Stimulated activated CD4-positive, alpha-beta T cell treated with anti-CD3 and anti-CD28 coated beads, Interleukin-4, amount 100 ng/mL, for 24 hours (primary cell): ENCODE measurements at regions not wholly inside any gene's neighbourhood (a gene's known extent, or its start where the extent isn't known, plus 50 kb on each side); places are given as distances from the start of the nearest gene placed in this dataset.
"Not testable (repeated sequence)": the region's sequence is repeated elsewhere in the genome, so short reads cannot be mapped to it uniquely, and the experiment has no call there.

Experiments
- DNase-seq: peaks from one replicate; pipeline ENCODE4 v3.0.0-alpha.2; 2020

DNA sequence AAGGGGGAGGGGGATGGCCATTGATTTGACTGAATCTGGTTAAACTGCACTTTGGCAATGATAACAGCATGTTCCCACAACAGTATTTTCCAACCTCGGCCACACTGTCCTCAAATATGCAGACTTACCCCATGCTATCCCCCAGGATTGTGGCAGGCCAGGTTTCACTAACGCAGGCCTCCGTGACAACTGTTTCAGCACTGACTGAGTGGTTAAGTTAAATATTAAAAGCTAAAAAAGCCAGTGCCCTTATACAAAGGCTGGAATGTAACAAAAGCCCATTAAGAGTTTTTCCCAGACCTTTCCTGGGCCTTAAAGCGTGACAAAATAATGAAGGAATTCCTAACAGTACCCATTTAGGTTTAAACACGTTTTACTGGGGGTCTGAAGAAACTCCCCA, 202.9 kb downstream of the USP25 start:
- DNase-seq: no peak

DNA sequence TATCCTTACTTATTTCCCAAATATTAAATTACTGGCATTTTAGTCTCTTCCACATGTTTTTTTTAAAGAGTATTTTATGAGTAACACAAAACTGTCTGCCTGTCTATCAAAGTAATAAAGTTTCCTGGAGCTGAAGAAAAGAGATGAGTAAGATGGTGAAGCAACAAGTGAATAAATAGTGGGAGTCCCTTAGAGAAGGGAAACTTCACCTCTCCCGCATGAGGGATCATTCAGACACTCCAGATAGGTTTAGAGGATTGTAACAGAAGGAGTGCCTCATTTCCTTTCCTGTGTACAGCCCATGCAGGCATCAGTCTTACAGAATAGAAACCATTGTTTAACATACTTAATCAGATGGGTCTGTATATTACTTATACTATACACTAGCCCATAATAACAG, 205.7 kb downstream of the USP25 start:
- no peak for DNase-seq

DNA sequence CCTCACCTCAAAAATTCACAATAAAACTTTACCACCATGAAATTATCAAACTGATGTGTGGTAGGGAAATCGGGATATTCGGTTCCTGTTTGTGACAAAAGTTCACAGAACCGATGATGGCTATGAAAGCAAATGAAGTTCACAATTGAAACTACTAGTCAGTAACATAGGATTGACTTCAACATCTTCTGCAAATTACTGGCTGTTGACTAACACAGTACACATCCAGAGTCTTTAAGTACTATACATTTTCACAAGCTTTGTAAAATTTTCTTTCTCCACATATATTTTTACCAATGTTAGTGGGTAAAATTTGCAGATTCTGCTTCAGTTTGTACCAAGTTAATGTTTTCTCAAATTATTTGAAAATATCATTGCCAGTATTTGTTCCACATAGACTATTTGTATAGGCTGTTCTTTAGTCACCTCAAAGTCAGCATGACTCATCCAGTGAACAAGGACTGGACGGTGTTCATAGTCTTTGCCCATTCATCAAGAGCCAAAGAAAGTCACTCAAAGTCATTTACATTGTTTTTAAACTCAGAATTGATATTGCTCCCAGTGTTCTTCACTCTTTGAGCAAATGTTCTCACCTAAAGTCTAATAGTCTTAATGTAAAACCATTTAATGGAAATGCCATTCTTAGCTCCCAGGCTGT, 213.4 kb downstream of the USP25 start:
- no peak for DNase-seq

DNA sequence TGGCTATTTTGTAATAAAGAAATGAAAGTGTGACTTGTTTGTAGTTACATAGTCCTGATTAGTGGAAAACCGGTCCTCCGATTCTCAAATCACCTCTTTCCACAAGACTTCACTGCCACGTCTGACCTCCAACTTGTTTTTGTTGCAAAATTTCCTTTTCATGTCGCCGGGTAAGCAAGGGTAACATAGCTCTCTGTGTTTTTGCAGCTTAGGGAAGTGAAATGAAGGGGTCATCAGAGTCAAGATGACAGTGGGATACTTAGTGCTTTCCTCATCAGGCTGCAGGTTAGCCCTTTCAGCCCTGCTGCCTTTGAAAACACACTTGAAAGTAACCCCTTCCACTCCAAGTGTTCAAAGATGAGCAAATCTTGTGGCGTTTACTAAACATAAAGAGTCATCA, 217.9 kb downstream of the USP25 start:
- no peak for DNase-seq

DNA sequence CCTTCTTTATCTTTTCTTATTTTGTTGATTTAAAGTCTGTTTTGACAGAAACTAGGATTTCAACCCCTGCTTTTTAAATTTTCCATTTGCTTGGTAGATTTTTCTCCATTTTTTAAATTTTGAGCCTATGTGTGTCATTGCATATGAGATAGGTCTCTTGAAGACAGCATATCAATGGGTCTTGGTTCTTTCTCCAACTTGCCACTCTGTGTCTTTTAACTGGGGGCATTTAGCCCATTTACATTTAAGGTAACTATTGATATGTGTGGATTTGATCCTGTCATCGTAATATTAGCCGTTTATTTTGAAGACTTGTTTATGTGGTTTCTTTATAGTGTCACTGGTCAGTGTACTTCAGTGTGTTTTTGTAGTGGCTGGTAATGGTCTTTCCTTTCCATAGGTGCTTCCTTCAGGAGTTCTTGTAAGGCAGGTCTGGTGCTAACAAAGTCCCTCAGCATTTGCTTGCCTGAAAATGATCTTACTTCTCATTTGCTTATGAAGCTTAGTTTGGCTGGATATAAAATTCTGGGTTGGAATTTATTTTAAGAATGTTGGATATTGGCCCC, 223.9 kb downstream of the USP25 start:
- no peak for DNase-seq

DNA sequence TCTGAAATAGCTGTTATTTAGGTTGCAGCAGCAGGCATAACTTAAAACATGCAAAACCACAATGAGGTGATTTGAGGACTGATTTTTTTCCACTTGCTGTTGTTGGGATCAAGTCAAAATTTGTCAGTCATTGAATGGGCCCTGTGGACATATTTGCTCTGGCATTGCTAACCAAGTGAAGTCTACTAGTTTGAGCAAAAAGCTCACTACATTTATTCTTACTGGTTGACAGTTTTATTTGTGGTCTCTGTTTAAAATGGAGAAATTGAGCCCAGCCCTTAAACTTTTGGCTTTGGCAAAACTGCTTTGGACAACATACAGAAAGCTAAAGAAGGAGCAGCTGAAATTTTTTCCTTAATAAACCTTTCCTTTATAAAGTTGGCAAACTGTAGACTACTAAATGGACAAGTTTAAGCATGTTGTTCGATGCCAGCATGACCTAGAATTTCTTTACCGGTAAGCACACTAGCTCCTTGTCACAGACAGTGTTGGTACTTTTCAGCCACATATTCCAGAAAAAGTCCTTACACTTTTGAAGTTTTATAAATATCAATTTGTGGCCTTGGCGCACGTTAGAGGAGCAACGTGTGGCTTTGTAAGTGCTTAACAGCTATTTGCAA, 234.6 kb downstream of the USP25 start:
- no peak for DNase-seq

DNA sequence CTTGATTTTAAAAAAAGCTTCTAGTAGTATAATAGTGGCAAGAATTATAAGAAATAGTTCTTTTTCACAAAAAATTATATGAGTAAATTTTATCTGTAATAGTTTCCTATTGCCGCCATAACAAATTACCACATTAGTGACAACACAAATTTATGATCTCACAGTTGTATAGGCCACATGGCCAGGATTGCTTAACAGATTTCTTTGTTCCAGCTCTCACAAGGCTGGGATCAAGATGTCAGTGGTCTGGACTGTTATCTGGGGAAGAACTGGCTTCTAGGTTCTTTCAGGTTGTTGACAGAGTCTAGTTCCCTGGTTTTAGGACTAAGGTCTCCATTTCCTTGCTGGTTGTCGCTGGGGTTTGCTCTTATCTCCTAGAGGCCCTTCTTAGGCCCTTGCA, 236.4 kb downstream of the USP25 start:
- DNase-seq: no peak

DNA sequence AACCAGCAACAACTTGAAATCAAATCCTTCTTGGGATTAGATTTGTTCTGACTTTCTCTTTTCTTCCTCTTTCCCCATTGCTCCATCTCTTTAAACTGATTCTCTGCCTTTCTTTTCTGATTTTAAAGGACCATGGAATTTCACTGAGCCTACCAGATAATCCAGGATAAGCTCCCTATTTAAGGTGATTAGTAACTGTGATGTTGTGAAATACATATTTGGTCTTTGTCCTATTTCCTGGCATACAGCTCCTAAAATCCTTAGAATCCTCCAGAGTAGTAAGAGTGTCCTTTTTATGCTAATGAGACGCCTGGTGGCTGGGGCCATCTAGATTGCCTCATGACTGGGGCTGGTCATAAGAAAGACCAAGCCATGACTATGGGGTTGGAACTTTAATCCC, 236.9 kb downstream of the USP25 start:
- no peak for DNase-seq

DNA sequence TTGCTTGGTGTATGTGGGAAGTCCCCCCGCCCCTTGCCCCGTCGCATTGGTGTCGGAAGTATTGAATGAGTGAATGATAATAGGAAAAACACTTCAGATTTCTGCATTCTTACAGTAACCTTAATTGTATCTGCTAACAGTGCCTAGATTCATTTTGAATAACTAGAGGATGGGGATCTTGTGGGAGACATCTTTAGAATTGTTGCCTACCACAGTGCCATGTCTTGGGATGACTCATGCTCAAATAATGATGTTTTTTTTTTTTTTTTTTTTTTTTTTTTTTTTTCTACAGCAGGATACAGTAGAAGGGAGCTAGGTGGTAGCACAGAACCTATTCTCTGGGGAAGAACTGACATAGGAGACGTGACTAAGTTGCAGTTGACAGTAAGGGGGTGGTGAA, 237.9 kb downstream of the USP25 start:
- DNase-seq: no peak

DNA sequence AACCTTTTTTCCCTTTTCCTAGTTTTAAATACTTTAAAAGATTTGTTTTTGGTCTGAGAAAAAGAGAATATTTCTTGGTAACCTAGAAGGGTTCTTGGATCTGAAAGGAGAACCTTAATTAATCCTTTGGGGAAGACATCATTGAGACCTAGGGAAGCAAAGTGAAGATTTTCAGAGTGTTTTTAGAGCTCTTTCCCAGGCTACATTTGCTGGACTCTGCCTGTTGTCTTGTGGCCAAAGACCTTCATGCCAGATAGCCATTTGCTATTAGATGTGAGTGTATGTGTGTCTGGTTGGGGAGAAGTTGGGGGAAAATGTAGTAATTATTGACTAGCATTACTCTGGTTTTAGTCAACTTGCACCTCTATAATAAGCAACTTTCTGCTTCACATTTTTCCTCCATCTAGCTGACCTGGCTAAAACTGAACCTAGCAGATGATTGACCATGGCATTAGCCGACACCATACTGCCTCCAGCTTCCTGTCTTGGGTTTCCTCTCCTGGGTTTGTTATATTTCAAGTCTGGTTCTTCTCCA, 239.1 kb downstream of the USP25 start:
- DNase-seq: no peak

DNA sequence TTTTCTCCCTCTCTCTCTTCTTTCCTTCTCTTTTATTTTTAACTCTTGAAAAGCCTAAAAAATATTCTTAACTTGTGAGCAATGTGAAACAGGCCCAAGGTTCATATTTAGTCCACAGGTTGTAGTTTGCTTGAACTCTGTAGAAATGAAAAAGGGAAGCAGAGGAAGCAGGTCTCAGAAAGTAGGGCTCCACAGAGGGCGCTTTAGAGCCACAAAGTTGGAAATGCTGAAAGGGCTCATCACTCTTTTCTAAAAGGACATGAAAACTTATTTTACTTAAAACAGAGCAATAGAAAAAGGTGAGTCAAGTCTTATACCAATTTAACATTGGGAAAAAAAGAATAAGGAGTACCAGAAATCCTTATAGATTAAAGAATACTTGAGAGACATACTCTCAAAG, 247.0 kb downstream of the USP25 start:
- no peak for DNase-seq

DNA sequence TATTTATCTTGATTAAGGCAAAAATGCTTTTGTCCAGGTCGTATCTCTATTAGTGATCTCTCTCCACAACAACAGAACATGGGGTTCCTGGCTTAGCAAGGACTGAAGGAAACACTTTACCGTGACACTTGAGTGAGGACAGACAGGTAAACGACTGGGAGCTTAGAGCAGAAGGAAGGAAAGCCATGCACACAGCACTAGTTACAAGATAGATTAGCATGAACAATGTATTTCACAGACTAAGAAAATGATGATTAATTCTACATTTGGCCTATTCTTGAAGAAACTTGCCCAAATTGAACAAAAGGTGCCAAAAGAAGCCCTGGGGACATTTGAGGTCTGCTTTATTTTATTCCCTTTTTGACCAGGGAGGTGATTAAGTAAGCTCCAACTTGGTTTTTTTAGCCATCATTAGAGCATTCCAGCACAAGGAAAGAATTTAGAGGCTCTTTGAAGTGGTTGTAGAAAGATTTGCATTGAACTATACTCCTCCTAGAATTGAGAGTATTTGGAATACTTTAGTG, 248.5 kb downstream of the USP25 start:
- DNase-seq: no peak

DNA sequence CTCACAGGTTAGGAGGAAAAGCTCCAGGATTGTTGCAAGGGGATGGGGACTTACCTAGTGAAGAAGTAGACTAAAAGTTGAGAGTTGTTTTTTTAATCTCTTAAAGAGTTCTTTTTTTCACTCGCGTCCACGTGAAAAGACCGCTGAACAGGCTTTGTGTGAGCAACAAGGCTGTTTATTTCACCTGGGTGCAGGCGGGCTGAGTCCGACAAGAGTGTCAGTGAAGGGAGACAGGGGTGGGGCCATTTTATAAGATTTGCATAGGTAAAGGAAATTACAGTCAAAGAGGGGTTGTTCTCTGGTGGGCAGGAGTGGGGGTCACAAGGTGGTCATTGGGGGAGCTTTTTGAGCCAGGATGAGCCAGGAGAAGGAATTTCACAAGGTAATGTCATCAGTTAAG, 249.7 kb downstream of the USP25 start:
- DNase-seq: not testable (repeated sequence)

DNA sequence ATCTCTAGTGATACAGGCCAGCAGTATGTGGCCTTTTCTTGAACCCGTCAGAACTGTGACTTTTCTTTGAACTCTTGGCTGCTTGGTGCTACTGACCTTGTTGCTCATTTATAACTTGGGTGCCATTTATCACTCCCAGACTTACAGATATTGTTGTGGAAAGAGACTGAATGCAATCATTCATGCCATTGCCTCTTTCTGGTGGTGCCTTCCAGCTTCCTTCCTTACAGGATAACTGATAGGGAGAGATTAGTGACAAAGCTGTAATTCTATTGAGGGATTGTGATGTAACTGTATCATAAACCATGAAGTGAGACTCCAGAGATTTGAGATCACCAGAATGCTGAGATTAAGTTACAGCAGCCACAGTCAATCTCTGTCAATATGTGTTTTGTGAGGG, 256.5 kb downstream of the USP25 start:
- DNase-seq: no peak

DNA sequence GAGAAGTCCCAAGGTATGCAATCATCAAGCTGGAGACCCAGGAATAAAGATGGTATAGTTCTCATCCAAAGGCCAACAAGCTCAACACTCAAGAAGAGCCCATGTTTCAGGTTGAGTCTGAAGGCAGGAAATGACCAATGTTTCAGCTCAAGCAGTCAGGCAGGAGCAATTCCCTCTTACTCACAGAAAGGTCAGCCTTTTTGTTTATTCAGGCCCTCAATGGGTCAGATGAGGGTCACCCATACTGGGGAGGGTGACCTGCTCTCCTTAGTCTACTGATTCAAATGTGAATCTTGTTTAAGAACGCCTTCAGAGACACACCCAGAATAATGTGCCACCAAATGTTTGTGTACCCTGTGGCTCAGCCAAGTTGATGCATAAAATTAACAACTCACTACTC, 262.4 kb downstream of the USP25 start:
- no peak for DNase-seq

DNA sequence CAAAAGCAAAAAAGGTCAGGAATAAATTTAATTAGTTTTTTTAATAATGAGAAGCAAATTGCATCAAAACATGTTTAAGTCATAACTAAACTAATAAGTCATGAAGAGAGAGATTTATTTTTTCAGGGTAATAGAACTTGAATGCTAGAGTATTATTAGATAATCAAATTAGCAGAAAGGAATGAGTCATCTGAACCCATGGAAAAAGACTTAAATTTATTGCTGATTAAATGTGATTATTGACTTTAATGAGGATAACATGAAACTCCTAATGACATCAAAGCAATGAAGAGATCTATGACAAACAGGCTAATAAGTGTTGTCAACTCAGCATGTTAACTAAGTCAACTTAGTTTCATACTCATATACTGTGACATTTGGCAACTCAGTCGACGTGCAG, 264.2 kb downstream of the USP25 start:
- no peak for DNase-seq

DNA sequence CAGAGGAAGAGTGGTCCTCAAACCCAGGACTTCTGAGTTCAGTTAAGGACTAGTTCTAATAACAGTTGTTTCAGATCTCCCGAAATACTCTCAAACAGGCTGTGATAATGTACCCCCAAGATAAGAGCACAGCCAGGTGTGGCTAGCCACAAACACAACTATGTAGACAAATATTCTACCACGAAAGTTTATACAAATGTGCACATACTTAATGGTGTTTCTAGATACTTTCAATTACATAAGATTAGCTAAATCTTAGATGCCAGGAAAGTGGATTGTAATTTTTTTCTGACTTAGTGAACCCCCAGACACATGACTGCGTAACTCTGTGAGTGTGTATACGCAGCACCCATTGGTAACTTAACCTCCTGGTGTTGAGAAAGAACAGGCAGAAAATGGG, 270.0 kb downstream of the USP25 start:
- no peak for DNase-seq

DNA sequence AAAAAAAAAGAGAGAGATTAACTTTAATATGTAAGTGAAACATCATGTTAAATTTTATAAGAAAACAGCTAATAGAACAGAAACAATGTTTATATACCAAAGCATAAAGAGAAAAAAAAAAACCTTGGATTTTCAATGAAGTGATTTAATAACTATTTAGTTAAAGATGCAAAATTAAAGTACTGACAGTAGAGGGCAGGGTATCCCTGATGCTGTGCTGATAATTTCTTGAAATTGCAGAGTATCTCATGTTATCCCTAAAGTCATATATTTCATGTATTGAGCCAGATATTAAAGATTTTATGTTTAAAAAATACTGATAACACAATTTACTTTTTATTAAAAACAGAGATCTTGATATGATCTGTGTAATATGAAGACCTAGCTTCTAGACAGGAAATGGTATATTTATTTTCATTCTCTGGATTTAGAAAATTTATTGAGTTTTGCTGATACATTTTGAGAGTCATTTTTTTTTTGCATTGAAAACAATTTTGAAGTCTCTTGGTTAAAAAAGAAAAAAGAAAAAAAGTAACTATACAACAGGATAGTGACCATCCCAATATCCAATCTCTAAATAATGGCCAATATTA, 273.2 kb downstream of the USP25 start:
- DNase-seq: no peak

DNA sequence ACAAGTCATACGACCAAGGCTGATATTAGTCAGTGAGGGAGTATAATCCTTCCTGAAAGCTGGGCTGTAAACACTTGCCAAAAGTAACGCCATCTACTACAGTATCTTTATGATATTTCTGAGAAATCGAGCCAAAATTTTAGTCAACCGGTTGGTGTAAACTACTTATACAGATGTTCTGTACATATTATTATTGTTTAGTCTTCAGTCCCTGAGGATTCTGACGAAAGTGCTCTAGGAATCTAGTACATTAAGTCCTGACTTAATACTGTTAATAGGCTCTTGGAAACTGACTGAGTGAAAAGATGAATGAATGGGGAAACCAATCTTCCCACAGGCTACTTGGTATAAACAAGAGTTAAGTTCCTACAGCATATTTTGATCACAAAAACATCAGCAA, 274.3 kb downstream of the USP25 start:
- no peak for DNase-seq

DNA sequence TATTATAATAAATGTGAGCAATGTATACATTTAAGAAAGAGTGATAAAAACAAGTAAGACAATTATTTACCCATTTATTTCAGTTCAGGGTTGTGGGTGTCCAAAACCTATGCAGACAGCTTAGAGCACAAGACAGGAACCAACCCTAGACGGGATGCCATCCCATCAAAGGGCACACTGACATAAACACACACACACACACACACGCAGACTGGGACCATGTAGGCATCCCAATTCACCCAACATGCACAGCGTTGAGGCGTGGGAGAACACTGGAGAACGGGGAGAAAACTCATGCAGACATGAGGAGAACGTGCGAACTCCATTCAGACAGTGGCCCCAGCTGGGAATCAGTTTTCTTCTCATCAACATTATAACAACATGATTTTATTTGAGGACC, 274.7 kb downstream of the USP25 start:
- DNase-seq: no peak

DNA sequence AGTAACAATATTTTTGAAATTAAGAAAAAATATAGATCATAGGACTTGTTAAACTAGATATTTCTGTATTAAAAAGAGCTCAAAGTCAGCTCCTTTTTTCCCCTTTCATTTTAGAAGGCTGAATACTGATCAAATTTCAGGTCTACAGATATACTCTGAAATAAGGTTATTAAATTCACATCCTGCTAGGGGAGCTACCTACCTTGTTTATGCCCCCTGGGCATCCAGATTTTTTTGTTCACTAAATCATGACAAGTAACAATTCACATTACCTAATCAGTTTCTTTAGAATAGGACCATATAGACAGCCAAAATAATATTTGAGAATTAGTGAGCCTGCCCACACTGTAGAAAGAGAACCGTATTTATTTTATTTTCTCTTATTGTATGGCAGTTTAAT, 276.2 kb downstream of the USP25 start:
- no peak for DNase-seq

DNA sequence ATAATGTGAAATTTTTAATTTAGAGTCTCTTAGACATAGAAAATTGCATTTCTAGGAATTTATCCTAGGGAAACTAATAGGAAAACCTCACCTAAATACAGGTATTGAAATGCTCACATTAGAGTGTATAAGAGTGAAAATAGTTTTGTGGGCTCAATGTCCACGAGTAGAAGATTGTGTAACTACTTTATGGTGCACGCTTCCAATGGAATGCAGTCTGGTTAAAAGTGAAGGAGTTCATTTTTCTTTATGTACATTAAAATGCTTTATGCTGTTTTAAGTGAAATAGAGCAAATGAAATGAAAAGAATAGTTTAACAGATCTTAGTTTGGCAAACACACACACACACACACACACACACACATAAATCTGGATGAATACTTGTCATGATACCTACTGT, 278.2 kb downstream of the USP25 start:
- DNase-seq: no peak

DNA sequence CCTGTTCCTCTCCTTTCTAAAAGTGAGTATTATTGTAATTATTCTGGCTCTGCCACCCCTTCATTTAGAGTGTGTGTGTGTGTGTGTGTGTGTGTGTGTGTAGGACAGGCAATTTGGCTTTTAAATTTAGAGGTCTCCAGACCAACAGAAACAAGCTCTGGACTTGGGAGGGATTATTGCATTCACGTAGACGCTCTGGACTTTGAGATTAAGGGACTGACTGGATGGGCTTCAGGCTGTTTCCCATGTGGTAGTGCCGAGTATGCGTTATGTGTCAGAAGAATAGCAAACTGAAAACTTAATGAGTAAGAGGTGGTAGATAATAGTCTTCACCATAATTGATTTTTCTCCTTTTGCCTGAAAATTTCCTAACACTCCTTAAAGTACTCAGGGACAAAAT, 281.9 kb downstream of the USP25 start:
- DNase-seq: no peak

DNA sequence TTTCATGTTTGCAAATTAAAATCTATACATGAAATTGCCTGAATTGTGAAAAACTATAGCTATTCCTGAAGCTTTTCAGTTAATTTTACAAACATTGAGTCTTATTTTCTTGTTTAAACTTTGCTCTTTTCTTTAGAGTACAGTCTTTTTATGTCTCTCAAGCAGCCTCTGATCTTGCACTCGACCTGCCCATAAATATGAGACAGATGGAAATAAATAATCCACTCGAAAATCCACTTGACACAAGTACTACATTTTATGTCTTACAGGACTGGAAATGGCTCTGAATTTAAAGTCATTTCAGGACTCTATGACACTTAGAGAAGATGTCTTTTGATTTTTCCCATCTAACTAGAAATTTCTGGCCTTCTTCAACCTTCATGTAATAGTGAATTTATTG, 283.8 kb downstream of the USP25 start:
- DNase-seq: no peak
